Stimulated activated CD4-positive, alpha-beta T cell treated with anti-CD3 and anti-CD28 coated beads, Interleukin-15, amount 100 ng/mL, for 48 hours (primary cell): ENCODE measurements at regions not wholly inside any gene's neighbourhood (a gene's known extent, or its start where the extent isn't known, plus 50 kb on each side); places are given as distances from the start of the nearest gene placed in this dataset.

Experiments
- DNase-seq, 2 donors: peaks; one replicate each; pipeline ENCODE4 v3.0.0-alpha.2; 2020; ENCODE audit warnings: low read depth in 2 of 2

- no peak for DNase-seq
Observed at GRCh38 chr2:61722318-61722717, 131.5 kb downstream of the FAM161A start.

- no peak for DNase-seq
Observed at GRCh38 chr2:61721382-61721781, 132.5 kb downstream of the FAM161A start.

- DNase-seq = no peak
Observed at GRCh38 chr2:61720911-61721310, 132.9 kb downstream of the FAM161A start.

GRCh38 chr2:61718965-61719364 is 134.9 kb downstream of the FAM161A start:
- DNase-seq = no peak

GRCh38 chr2:61715506-61715905 is 138.4 kb downstream of the FAM161A start:
- no peak for DNase-seq

GRCh38 chr2:61714210-61714609 is 139.7 kb downstream of the FAM161A start:
- no peak for DNase-seq

- DNase-seq = no peak
Observed at GRCh38 chr2:61713457-61713856, 140.4 kb downstream of the FAM161A start.

- DNase-seq = no peak
Observed at GRCh38 chr2:61712060-61712459, 141.8 kb downstream of the FAM161A start.

- DNase-seq = no peak
Observed at GRCh38 chr2:61710711-61711110, 143.1 kb downstream of the FAM161A start.

- DNase-seq = no peak
Observed at GRCh38 chr2:61707984-61708852, 145.6 kb downstream of the FAM161A start.

- DNase-seq = no peak
Observed at GRCh38 chr2:61705625-61706024, 148.2 kb downstream of the FAM161A start.

- DNase-seq = no peak
Observed at GRCh38 chr2:61704364-61704763, 149.5 kb downstream of the FAM161A start.

GRCh38 chr2:61702088-61702467 is 151.8 kb downstream of the FAM161A start:
- no peak for DNase-seq

GRCh38 chr2:61700464-61700863 is 153.4 kb downstream of the FAM161A start:
- no peak for DNase-seq

- DNase-seq = peak; percentile 70 to 79
Observed at GRCh38 chr2:61694312-61695274, 156.4 kb upstream of the XPO1 start.

- DNase-seq = no peak
Observed at GRCh38 chr2:61693744-61694143, 155.6 kb upstream of the XPO1 start.

- DNase-seq = no peak
Observed at GRCh38 chr2:61690078-61690596, 152.0 kb upstream of the XPO1 start.

- DNase-seq = no peak
Observed at GRCh38 chr2:61689568-61689967, 151.4 kb upstream of the XPO1 start.

- no peak for DNase-seq
Observed at GRCh38 chr2:61688369-61689334, 150.5 kb upstream of the XPO1 start.

- DNase-seq = no peak
Observed at GRCh38 chr2:61679096-61679495, 140.9 kb upstream of the XPO1 start.

- DNase-seq = no peak
Observed at GRCh38 chr2:61677942-61678341, 139.8 kb upstream of the XPO1 start.
